ENCODE measurements at regions not wholly inside any gene's neighbourhood (a gene's known extent, or its start where the extent isn't known, plus 50 kb on each side); places are given as distances from the start of the nearest gene placed in this dataset.

DNA sequence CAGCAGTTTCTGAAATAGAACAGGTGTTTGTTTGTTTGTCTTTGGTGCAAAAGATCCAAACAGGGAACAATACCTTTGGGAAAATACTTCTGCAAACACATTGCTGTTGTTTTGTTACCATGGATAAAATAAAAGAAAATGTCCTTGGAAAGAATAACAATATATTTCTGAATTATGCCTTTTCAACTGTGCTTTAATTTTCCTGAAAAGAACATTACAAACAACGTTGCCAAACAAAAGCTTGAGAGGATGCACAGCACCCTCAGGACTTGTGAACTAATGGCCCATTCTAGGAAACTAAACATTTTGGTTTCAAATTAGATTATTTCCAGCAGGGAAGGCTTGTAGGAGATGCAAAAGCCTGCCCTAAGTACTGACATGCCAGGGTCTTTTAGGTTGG lies 967.2 kb downstream of the TLE4 start:
- intact Hi-C loops (cut with DNase I, micrococcal nuclease) = no loop called here
- no peaks in the 10 kb centered on the region for H3K4me1 ChIP-seq (ENCODE audit: low read depth)
- H3K36me3 ChIP-seq (ENCODE audit: low read depth) = no peaks in the 10 kb centered on the region
- no peak for DNase-seq
- no peak for ATAC-seq
- no peak for TF ChIP-seq CTCF (IDR thresholded peaks at IDR 0.05)
- H3K4me3 ChIP-seq = no peak overlapping the region
- H3K9me3 ChIP-seq = peaks cover 3% of the 10 kb centered on the region

DNA sequence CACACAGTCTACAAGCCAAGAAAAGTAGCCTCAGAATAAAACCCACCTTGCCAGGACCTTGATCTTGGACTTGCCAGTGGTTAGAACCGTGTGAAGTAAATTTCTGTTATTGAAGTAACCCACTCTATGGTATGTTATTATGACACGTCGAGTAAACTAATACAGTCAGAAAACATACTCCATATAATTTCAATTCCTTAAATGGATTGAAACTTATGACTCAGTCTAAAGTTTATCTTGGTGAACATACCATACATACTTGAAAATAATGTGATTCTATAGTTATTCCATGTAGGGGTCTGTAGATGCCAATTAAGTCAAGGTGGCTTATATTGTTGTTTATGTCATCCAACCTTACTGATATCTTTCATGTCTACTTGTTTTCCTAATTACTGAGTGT lies 950.7 kb downstream of the TLE4 start:
- Histone ChIP-seq H3K4me3 (no peak overlapping the region), H3K36me3 (ENCODE audit: low read depth) (no peaks in the 10 kb centered on the region), H3K9me3 (peaks cover 45% of the 10 kb centered on the region), H3K4me1 (ENCODE audit: low read depth) (no peaks in the 10 kb centered on the region)
- TF ChIP-seq CTCF (IDR thresholded peaks at IDR 0.05) = no peak
- ATAC-seq = no peak
- no peak for DNase-seq
- intact Hi-C loops (cut with DNase I, micrococcal nuclease) = no loop called here

- intact Hi-C loops (cut with DNase I, micrococcal nuclease) = no loop called here
Measured at GRCh38 chr9:80521151-80521550, 949.4 kb downstream of the TLE4 start.

GRCh38 chr9:80520231-80520630 lies 948.5 kb downstream of the TLE4 start:
- peaks cover 33% of the 10 kb centered on the region for H3K9me3 ChIP-seq
- ATAC-seq (no peak), DNase-seq (no peak)
- intact Hi-C loops (cut with DNase I, micrococcal nuclease) = no loop called here
- no peak overlapping the region for H3K4me3 ChIP-seq
- TF ChIP-seq CTCF (IDR thresholded peaks at IDR 0.05) = no peak
- no peaks in the 10 kb centered on the region for H3K36me3 ChIP-seq (ENCODE audit: low read depth)
- H3K4me1 ChIP-seq (ENCODE audit: low read depth) = no peaks in the 10 kb centered on the region

More at GRCh38 chr9:80521151-80521550, 949.4 kb downstream of the TLE4 start:
- no peak overlapping the region for H3K4me3 ChIP-seq
- DNase-seq = no peak
- no peak for ATAC-seq
- no peaks in the 10 kb centered on the region for H3K4me1 ChIP-seq (ENCODE audit: low read depth)
- no peak for TF ChIP-seq CTCF (IDR thresholded peaks at IDR 0.05)
- H3K9me3 ChIP-seq = peaks cover 34% of the 10 kb centered on the region
- H3K36me3 ChIP-seq (ENCODE audit: low read depth) = no peaks in the 10 kb centered on the region

DNA sequence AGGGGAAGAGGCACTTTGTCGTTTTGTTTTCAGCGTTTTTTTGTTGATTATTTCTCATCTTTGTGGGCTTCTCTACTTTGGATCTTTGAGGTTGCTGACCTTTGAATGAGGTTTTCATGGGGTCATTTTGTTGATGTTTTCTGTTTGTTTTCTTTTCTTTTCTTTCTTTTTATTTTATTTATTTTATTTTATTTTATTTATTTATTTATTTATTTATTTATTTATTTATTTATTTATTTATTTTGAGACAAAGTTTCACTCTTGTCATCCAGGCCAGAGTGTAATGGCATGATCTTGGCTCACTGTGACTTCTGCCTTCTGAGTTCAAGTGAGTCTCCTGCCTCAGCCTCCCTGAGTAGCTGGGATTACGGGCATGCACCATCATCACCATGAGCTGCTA lies 946.7 kb downstream of the TLE4 start:
- DNase-seq = no peak
- no peak overlapping the region for H3K4me3 ChIP-seq
- intact Hi-C loops (cut with DNase I, micrococcal nuclease) = no loop called here
- H3K9me3 ChIP-seq = peaks cover 22% of the 10 kb centered on the region
- no peaks in the 10 kb centered on the region for H3K4me1 ChIP-seq (ENCODE audit: low read depth)
- H3K36me3 ChIP-seq (ENCODE audit: low read depth) = no peaks in the 10 kb centered on the region
- ATAC-seq = no peak
- no peak for TF ChIP-seq CTCF (IDR thresholded peaks at IDR 0.05)

GRCh38 chr9:80516679-80517078 lies 944.9 kb downstream of the TLE4 start:
- no peaks in the 10 kb centered on the region for H3K36me3 ChIP-seq (ENCODE audit: low read depth)
- no peak for TF ChIP-seq CTCF (IDR thresholded peaks at IDR 0.05)
- peaks cover 18% of the 10 kb centered on the region for H3K9me3 ChIP-seq
- ATAC-seq (no peak), DNase-seq (no peak)
- H3K4me1 ChIP-seq (ENCODE audit: low read depth) = no peaks in the 10 kb centered on the region
- H3K4me3 ChIP-seq = no peak overlapping the region
- intact Hi-C loops (cut with DNase I, micrococcal nuclease) = no loop called here
